GM12892 (cell line): ENCODE measurements at regions not wholly inside any gene's neighbourhood (a gene's known extent, or its start where the extent isn't known, plus 50 kb on each side); places are given as distances from the start of the nearest gene placed in this dataset.

Source experiments
- DNase-seq: peaks from one replicate; pipeline ENCODE4 v3.0.0; 2011; ENCODE audit not compliant: insufficient read length
- FAIRE-seq: peaks from 2 replicates; lab custom pipeline; 2011; peaks lifted over from hg19 to GRCh38; lab: Jason Lieb, UNC
- POLR2A ChIP-seq: IDR thresholded peaks from 2 replicates; pipeline ENCODE4 v1.6.1; 2011; ENCODE audit warnings: low read depth, low read length, control low read depth
- POLR2AphosphoS5 ChIP-seq: IDR thresholded peaks from 2 replicates; pipeline ENCODE4 v1.6.1; 2011; ENCODE audit warnings: low read depth, low read length, control low read depth
- TAF1 ChIP-seq: IDR thresholded peaks from 2 replicates; pipeline ENCODE4 v1.6.1; 2011; ENCODE audit warnings: low read depth, mild to moderate bottlenecking, control low read depth, low read length, borderline replicate concordance

- DNase-seq (no peak), FAIRE-seq (no peak)
- no peak for TF ChIP-seq POLR2A
- TF ChIP-seq TAF1, result no peak
- no peak for TF ChIP-seq POLR2AphosphoS5
Measured at GRCh38 chr17:73938706-73939105, 264.8 kb upstream of the RPL38 start.

GRCh38 chr17:73939806-73940205 lies 263.7 kb upstream of the RPL38 start:
- DNase-seq, result no peak
- TF ChIP-seq POLR2AphosphoS5, result no peak
- TF ChIP-seq POLR2A, result no peak
- TF ChIP-seq TAF1, result no peak
- no peak for FAIRE-seq

- TF ChIP-seq TAF1 (no peak), POLR2AphosphoS5 (no peak), POLR2A (no peak)
- DNase-seq (no peak), FAIRE-seq (no peak)
Measured at GRCh38 chr17:73940511-73940910, 263.0 kb upstream of the RPL38 start.

- DNase-seq (no peak), FAIRE-seq (no peak)
- TF ChIP-seq POLR2AphosphoS5 (no peak), POLR2A (no peak), TAF1 (no peak)
Measured at GRCh38 chr17:73941919-73942530, 261.5 kb upstream of the RPL38 start.

- no peak for FAIRE-seq
- TF ChIP-seq POLR2A (no peak), POLR2AphosphoS5 (no peak), TAF1 (no peak)
Measured at GRCh38 chr17:73942703-73943415, 260.6 kb upstream of the RPL38 start.

GRCh38 chr17:73943416-73944110 lies 259.9 kb upstream of the RPL38 start:
- DNase-seq (no peak), FAIRE-seq (no peak)
- no peak for TF ChIP-seq TAF1
- TF ChIP-seq POLR2A, result no peak
- no peak for TF ChIP-seq POLR2AphosphoS5

More at GRCh38 chr17:73942703-73943415, 260.6 kb upstream of the RPL38 start:
- no peak for DNase-seq

- no peak for TF ChIP-seq TAF1
- TF ChIP-seq POLR2A, result no peak
- no peak for TF ChIP-seq POLR2AphosphoS5
- FAIRE-seq, result no peak
- DNase-seq, result no peak
Measured at GRCh38 chr17:73944366-73944765, 259.1 kb upstream of the RPL38 start.

GRCh38 chr17:73947281-73947965 lies 256.1 kb upstream of the RPL38 start:
- DNase-seq (no peak), FAIRE-seq (no peak)
- TF ChIP-seq TAF1 (no peak), POLR2AphosphoS5 (no peak), POLR2A (no peak)

GRCh38 chr17:73947966-73948355 lies 255.5 kb upstream of the RPL38 start:
- TF ChIP-seq TAF1 (no peak), POLR2A (no peak), POLR2AphosphoS5 (no peak)
- no peak for DNase-seq
- FAIRE-seq, result no peak

GRCh38 chr17:73949903-73950592 lies 253.4 kb upstream of the RPL38 start:
- TF ChIP-seq POLR2AphosphoS5 (no peak), POLR2A (no peak), TAF1 (no peak)
- DNase-seq (no peak), FAIRE-seq (no peak)

GRCh38 chr17:73950593-73950914 lies 252.9 kb upstream of the RPL38 start:
- DNase-seq (no peak), FAIRE-seq (no peak)
- TF ChIP-seq POLR2A (no peak), POLR2AphosphoS5 (no peak), TAF1 (no peak)
